Activated T-cell treated with anti-CD3 and anti-CD28 coated beads for 1 hour (primary cell): ENCODE measurements at regions not wholly inside any gene's neighbourhood (a gene's known extent, or its start where the extent isn't known, plus 50 kb on each side); places are given as distances from the start of the nearest gene placed in this dataset.

ENCODE experiments used
- DNase-seq: peaks from one replicate; pipeline ENCODE4 v3.0.0-alpha.2; 2020; ENCODE audit warnings: low read depth

GRCh38 chr3:66692042-66692765 is 191.4 kb upstream of the LRIG1 start:
- DNase-seq: no peak

GRCh38 chr3:66692766-66693150 is 191.9 kb upstream of the LRIG1 start:
- no peak for DNase-seq

DNA sequence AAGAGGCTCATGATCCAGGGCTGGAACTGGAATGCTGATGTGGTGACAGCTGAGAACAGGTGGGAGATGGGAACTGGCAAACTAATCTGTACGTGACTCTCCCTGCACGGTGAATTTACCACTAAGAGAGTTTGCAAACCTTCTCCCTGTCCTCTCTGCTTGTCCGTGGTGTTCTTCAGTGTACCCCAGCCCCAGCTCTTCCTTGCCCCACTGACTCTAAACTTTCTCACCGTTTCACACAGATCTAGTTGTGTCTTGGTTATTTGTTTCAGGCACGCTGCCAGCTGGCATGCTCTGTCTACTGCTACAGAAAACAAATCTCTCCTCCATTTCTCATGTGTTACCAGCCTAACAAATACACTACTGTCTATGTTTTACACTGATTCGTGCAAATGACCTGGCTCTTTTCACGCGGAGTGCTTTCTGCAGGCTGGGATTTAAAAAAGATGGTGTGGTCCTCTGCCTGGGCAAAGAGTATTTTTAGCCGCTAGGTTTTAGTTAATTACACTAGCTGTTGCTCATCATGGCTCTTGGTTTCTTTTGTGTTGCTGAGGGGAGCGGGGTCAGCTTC is 192.7 kb upstream of the LRIG1 start:
- no peak for DNase-seq

DNA sequence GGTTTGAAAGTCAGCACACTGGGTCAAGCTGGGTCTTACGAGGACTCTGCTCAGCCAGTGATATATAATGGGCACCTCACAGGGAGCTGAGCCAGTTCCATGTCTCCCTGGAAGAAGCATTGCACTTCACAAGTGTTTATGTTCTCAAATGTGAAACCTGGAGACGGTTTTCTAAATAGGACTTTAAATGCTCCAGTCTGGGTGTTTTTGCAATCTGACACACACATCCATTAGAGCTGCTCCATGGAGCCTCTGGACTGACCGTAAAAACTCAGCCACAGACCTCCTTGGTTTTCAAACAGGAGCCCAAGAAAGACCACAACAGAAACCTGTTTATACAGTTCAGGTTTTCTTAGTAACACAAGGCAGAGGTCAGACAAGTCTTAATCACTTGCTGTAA is 201.3 kb upstream of the LRIG1 start:
- no peak for DNase-seq

- DNase-seq: no peak
Observed at GRCh38 chr3:66703501-66703900, 202.7 kb upstream of the LRIG1 start.

GRCh38 chr3:66705076-66705475 is 204.3 kb upstream of the LRIG1 start:
- DNase-seq: no peak

DNA sequence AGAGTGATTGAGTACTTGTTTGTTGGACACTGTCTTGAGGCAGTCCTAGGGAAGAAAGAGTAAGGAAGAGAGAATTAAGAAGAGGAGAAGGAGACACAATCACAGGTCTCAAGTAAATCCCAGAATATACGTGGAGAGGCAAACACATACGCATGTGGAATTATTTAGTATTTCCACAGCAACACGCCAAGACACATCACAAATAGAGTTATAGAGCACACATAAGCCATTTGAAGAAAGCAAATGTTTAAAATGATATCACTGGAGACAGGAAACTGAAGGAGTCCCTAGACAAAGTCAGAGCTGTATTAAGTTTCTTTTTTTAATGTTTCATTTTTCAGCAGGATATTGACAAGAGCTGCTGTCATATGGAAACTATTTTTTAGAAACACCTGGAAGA is 206.1 kb upstream of the LRIG1 start:
- DNase-seq: no peak

DNA sequence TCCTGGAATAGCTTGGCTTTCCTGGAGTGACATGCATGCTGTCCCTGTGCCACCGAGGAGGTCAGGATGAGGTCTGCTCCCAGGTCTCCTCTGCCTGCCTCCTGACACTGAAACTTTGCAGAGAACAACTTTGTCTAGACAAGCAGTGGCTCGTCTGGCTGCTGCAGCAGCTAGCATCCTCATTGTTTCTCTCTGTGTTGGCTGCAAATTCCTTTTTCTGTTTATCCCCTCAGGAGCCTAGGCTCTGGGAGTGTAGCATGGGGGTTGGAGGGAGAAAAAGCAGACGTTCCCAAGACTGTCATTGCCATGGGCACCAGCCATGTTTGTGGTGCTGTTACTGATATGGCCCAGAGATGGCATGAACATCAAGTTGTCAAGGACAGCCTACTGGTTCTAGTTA is 208.7 kb upstream of the LRIG1 start:
- DNase-seq: no peak

DNA sequence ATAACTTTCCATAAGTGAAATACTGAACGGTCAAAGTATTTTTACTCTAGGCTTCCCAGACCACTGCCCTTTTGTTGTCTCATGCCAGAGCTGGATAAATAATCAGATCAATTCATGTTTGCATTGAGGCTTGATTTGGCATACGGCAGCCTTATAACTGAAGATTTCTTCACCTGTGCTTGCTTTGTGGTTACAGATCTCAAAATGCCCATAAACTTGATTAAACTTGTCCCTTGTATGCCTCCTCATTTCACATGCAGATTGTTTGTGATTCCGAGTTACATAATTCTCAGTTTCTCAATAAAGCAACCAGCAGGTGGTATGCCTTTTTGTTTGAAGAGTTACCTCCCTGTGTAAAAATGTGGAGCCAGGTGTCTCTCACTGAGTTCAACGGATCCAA is 211.4 kb upstream of the LRIG1 start:
- no peak for DNase-seq

DNA sequence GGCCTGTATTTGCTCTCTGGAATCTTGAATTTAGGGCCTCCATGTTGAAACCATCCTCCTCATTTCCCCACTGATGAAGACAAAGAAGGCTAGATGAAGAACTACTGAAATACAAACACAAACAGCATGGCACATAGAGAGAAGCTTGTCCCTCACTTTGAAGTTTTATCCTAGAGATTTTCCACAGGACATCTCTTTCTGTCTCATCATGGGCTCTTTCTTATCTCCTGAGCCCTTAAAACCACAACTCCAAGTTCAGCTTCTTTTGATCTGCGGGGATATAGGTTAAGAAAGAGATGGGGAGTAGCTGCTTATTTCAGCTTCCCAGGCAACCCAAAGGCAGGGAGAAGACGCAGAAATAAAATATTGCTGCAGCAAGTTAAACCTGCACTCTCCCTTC is 213.1 kb upstream of the LRIG1 start:
- no peak for DNase-seq

GRCh38 chr3:66715806-66716205 is 215.0 kb upstream of the LRIG1 start:
- DNase-seq: no peak

- no peak for DNase-seq
Observed at GRCh38 chr3:66717806-66718205, 217.0 kb upstream of the LRIG1 start.

GRCh38 chr3:66719796-66720356 is 219.1 kb upstream of the LRIG1 start:
- DNase-seq: no peak

GRCh38 chr3:66720508-66720907 is 219.7 kb upstream of the LRIG1 start:
- no peak for DNase-seq

GRCh38 chr3:66722675-66723074 is 221.9 kb upstream of the LRIG1 start:
- no peak for DNase-seq

- DNase-seq: no peak
Observed at GRCh38 chr3:66723231-66723630, 222.4 kb upstream of the LRIG1 start.

GRCh38 chr3:66729687-66730393 is 229.0 kb upstream of the LRIG1 start:
- no peak for DNase-seq

GRCh38 chr3:66738625-66739365 is 238.0 kb upstream of the LRIG1 start:
- DNase-seq: no peak

DNA sequence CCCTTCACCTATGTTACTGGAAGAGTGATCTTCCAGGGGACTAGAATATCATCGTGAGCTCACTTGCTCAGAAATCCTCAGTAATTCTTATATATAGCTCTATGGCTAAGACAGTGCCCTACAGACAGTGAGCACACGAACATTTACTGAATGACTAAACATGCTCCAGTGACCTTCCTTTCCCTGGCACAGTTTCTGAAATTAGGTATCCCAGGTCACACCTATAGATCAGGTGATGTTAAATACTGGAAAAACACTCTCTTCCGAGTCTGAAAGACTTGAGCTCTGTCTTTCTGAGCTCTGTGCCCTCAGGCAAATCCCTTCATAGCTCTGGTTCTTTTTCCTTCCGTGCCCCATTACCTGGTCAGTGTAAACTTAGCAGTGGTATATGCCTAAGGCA is 239.4 kb upstream of the LRIG1 start:
- DNase-seq: no peak

- no peak for DNase-seq
Observed at GRCh38 chr3:66744521-66744920, 243.7 kb upstream of the LRIG1 start.

DNA sequence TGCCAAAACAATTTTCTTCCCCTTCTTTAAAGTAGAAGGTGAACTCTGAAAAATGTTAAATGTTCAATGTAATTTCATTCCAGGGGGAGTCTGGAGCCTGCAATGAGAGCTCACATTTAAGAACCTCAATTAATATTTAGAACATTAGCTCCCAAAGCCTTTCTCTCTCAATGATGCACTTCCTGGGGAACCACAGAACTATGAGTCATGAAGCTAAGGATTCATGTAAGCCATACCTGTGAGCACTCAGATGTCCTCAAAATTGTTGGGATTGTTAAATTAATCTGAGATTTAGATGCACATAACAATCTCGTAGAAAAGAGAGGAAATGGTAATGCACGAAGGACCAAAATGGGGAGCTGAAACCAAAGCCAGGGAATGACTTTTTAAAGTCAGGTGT is 244.2 kb upstream of the LRIG1 start:
- no peak for DNase-seq

DNA sequence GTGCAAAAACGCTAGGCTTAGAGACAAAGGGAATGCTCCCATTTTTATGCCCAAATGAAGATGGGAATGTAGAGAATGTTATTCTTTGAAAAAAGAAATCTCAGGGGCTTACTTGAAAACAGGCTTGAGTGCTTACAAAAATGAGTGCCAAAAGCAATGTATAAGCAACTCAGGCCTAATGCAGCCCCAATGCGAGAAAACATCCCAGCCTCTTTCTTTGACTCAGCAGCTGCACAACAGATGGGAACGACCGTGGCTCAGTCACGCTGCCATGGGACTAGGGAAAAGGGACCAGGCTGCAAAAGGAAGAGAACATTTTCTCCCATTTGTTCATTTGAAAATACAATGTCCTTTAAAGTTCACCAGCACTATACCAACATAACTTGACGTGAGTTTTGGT is 246.4 kb upstream of the LRIG1 start:
- no peak for DNase-seq

DNA sequence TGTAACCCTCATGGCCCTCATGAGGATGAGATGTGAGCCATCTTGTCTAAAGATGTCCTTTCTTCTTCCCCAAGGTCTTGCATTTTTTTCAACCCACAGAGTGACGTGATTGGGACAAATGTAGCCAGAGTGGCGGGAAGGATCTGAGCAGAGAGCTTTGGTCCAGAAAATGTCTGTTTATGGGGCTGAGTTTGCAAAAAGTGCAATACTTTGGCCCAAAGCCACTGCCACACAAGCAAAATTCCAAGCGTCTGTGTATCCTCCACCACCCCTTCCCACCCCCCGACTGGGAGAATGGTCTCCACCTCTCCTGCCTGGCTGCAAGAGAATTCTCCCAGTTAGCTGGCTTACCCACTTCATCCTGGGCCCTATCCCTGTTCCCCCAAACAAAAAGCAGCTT is 246.9 kb upstream of the LRIG1 start:
- no peak for DNase-seq
